NCI-H774 (cell line): ENCODE measurements at regions not wholly inside any gene's neighbourhood (a gene's known extent, or its start where the extent isn't known, plus 50 kb on each side); places are given as distances from the start of the nearest gene placed in this dataset.
"Not testable (repeated sequence)": the region's sequence is repeated elsewhere in the genome, so short reads cannot be mapped to it uniquely, and the experiment has no call there.

Experiments
- DNase-seq: peaks from one replicate; lab custom pipeline; 2025; lab: John Stamatoyannopoulos, UW

- DNase-seq = no peak
Observed at GRCh38 chr20:57826666-57827287, 117.0 kb upstream of the PMEPA1 start.

DNA sequence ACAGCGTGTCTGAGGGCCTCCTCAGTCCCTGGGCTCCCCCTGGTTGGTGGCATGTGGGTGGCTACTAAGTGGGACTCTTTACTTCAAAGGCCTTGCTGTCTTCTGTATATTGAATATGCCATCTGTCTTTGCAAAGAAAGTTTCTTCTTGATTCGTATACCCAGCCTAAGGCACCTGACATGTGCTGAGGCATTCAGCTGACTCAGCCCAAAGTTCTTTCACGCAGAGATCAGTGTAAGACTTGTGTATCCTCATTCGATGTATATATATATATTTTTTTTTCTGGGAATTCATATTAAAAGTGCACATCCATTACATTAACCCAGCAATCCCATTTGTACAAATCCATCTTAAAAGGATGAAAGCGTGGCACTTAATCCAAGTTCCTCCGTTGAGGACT lies 115.1 kb upstream of the PMEPA1 start:
- DNase-seq = no peak

- no peak for DNase-seq
Observed at GRCh38 chr20:57821935-57822334, 112.1 kb upstream of the PMEPA1 start.

DNA sequence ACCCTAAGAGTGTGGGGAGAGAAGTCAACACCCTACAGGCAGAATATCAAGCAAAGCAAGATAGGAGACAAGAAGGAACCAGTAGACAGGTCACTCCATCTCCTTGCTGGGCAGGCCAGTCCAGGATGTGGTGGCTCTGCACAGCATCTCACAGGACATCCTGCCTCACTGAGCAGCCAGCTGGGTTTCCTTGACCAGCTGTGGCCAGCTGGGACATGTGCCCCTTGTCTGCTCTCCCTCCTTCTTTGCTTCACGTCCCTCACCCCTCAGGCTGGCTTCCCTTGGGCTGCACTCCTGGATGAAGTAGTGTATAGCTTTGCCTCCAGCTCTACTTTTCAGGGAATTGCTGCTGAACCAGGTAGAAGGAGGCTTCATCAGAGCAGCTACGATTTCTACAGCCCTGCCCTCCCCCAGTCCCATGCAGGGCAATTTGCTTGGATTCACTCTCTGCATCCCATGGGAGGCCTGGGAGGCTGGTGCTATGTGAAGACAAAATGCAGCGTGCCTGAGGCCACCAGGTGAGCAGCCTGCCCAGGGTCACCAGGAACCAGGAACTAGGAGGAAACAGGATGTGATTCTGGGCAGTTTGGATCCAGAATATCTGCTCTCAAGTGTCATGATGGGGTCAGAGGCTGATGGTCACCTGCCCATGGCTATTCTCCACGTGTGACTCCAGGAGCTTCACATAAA lies 110.0 kb upstream of the PMEPA1 start:
- DNase-seq = no peak

DNA sequence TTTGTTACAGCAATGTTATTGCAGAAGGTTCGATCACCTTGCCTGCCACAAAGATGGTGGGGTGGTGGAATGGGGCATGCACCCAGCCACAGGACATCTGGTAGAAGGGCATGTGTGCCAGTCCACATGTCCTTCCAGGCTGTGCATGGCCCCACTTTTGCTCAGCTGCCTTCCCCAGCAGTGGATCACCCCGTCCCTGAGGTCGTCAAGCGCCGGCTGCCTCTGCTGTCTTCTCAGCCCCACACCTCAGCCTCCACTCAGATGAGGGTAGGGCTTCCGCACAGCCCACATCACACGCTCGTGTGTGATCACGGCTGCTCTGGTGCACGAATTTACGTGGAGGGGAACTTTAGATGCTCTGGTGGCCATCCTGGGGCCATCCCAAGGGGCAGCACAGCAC lies 109.5 kb upstream of the PMEPA1 start:
- no peak for DNase-seq

GRCh38 chr20:57818418-57819181 lies 108.8 kb upstream of the PMEPA1 start:
- DNase-seq = no peak

DNA sequence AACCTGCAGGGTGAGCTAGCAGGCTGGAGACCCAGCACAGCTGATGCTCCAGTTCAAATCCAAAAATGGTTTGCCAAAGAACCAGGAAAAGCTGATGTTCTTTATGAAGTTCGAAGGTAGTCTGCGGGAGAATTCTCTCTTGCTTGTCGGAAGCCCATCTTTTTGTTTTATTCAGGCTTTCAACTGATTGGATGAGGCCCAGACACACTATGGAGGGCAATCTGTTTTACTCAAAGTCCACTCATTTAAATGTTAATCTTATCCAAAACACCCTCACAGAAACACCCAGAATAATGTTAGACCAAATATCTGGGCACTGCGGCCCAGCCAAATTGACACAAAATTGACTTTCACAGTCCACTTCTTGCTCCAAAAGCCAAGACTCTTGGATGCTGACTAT lies 105.6 kb upstream of the PMEPA1 start:
- DNase-seq = no peak

DNA sequence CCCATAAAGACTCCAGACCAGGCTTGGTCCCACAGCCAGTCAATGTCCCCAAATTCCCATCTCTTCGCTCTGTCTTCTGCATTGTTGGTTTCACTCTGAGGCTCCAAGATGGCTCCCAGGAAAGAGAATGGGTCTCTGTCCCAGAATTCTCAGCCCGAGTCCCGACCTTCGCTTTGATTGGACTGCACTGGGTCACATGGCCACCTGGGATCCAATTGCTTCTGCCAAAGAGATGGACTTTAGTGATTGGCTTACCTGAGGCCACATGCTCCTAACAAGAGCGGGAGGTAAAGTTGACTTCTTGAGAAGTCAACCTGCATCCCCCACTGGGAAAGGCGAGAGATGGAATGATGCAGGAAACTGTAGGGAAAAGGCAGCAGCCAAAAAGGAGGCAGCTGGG lies 104.7 kb upstream of the PMEPA1 start:
- no peak for DNase-seq

DNA sequence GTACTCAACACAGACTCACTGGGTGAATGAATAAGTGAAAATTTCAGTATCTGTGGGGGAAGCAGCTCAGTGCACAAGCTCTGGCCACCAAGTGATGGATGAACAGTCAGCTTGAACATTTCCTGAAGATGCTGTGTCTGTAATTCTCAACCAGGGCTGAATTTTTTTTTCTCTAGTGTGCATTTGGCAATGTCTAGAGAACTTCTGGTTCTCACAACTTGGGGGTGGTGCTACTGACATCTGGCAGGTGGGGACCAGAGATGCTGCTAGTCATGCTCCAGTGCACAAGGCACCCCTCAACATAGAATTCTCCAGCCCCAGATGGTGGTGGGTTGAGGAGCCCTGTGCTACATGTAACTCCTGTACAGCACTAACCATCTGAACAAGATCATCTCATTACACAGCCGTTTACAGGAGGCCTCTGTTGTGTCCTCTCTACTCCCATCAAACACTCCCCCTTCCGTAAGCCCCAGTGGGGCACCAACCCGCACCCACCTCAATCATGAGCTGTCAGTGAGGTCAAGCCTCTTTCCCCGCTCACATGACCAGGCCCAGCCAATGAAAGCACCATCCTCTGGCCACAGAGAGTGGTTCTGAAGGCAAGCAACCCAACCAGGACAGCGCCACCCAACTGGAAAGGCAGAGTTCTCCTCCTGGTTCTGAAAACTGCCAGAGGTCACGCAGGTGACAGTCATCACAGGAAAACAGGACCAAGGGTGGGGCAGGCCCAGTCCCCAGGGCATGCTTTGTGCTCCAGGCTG lies 103.9 kb upstream of the PMEPA1 start:
- DNase-seq = no peak

DNA sequence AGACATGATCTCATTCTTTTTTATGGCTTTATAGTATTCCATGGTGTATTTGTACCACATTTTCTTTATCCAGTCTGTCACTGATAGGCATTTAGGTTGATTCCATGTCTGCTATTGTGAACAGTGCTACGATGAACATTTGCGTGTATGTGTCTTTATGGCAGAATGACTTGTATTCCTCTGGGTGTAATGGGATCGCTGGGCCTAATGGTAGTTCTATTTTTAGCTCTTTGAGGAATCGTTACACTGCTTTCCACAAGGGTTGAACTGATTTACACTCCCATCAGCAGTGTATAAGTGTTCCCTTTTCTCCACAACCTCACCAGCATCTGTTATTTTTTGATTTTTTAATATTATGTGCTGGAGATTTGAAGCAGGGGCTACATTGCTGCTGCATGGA lies 102.8 kb upstream of the PMEPA1 start:
- not testable (repeated sequence) for DNase-seq

DNA sequence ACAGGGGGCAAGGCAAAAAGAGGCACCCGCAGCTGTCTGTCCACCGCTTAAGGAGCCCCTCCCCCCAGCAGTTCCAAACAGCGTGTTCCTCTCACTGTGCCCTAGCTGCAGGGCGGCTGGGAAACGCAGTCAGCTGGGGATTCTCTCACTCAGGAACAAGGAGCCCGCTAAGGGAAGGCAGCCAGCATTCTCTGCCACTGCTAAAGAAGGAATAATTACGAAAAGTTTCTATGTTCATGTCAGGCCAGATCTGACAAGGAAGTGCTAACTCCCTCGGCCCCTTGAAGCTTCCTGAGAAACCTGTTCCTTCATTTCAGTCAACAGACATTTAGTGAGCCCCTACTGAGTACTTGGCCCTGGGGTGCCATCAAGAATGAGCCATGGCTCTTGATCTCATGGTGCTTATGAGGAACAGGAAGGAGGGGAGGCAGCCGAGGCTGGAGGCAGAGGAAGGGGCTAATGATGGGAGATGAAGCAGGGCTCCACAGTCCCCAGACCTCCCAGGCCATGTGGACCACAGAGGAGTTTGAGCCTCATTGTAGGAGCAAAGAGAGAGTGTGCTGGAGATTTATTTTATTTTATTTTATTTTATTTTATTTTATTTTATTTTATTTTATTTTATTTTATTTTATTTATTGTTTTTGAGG lies 101.7 kb upstream of the PMEPA1 start:
- DNase-seq = no peak

DNA sequence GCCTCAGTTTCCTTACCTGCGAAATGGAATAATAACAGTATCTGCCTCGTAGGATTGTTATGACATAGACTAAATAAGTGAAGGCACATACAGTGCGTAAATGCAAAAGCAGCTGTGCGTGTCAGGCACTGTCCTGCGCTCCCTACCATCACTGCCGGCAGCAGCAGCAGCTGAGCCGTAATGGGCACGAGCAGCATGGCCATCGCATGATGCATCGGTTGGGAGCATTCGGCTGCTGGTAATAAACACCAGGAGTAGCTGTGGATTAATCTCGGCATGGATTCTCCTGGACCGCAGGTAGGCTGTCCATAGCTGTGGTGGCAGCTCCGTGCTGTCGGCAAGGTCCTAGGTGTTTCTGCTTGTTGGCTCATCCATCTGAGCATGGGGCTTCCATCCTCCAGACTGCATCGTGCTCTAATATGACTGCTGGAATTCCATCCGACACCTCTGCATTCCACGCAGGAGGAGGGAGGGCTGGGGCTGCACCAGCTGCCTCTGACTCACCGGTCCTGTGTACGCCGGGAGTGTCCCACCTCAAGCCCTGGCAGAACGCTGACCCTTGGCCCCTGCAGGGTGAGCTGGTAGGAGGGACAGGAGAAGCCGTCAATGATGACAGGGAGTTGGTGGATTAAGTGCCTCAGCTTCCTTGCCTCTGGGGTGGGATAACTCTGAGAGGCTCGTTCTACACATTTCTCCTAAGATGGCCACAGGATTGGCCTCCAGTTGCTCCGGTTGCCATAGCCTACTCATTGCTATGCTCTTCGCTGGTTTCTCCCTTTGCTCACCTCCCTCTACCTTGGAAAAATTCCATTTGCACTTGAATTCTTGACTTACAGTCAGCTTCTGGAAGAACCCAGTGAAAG lies 100.9 kb upstream of the PMEPA1 start:
- no peak for DNase-seq

DNA sequence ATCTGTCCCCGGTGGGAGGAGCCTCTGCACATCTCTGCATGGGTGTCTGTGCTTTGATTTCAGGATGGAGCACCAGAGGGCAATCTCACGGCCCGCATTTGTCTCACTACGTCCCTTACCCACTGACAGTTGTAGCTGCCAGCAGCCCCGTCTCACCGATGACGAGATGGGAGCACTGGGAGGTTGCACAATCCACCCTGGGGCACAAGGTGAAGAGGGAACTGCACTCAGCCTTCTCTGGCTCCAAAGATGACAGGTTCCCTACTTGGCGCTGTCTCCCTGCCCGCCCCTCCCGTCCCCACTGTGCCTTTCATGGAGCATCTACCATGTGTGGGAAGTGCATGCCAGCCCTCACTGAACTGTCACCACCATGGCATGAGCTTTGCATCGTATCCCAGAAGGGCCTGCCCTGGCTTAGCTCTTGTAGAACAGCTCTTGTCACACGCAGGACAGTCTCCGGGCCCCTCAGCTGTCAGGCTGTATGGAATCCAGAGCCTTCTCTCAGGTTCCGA lies 99.9 kb upstream of the PMEPA1 start:
- no peak for DNase-seq

- DNase-seq = no peak
Observed at GRCh38 chr20:57809149-57809548, 99.3 kb upstream of the PMEPA1 start.

DNA sequence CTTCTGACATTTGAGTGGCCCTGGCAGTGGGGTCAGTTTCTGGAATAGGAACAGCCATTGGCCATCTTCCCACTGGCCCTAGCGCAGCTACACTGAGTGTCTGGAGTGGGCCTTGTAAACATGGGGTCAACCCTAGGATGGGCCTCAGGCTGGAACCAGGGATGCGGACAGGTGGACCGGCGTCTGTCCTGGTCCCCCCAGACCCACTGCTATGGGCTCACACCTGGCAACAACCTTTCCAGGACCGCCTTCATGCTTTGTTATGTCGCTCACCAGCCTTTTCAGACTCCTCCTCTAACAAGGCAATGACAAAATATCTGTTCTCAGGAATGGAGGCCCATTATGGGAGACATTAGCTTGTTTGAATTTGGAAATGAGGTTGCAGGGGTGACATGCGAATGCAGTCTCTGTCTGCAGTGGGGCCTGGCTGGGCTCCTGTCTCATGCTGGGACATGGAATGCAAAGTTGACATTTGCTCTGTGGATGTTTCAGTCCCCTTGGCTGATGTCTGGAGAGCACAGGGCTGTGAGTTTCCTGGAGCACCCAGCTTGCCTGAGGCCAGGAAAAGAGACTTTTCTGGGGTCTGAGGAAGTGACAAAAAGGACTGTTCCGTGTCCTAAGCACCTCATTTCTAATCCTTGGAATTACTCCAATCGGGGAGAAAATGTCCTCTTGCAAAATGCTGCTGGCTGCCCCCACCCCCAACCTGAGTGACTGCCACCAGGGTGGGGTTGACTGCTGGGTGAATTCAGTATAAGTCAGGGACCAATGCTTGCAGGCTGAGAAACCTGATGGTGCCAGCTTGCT lies 98.7 kb upstream of the PMEPA1 start:
- no peak for DNase-seq

DNA sequence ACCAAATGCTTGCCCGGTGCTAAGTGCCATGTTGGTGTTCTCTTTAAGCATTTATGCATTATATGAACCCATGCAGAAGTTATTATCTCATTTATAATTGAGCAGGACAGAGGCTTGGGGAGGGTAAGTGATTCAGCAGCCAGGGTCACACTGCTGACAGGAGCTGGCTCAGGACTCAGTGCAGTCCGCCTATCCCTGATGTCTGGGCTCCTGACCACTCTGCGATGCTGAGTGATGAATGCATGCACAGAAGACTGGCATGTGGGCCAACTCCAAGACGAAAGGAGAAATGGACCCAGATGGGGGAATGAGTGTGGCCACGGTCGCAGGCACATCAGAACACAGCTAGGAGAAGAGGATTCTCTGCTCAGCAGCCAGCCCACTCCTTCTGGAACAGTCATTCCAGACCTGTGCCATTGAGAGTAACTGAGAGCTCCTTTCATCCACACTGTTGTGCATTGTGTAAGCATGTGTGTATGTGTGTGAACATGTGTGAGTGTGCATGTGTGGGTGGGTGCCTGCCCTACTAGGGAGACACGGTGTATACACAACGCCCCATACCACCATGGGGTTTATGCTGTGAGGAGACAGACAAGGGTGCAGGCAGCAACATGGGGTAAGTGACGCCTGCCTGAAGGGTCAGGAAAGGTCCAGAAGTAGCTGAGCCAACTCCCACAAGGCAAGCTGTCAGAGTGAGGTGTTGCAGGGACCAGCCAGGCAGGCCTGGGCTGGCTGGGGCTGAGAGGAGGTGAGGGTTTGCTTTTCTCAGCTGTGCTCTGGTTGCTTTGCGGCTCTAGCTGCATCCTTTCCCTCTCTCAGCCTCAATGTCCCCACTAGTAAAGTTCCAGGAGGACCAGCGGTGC lies 97.8 kb upstream of the PMEPA1 start:
- DNase-seq = no peak

DNA sequence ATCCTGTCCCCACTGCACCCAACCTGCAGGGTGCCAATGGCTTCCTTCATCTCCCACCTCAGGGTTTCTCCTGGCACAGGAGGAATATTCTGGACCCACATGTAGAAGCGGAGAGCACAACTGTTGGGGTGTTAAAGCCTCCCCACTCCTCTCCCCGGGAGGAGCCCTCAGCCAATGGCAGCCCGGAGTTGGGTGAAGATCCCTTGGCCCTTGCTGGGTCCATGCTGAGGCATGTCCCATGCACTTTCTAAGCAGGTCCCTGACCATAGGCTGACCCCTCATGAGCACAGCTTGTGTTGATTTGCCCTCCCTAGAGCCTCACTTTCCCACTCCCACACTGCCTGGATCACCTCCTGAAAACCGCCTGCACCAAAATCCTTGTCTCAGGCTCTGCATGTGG lies 97.2 kb upstream of the PMEPA1 start:
- no peak for DNase-seq

GRCh38 chr20:57806476-57806875 lies 96.7 kb upstream of the PMEPA1 start:
- no peak for DNase-seq

DNA sequence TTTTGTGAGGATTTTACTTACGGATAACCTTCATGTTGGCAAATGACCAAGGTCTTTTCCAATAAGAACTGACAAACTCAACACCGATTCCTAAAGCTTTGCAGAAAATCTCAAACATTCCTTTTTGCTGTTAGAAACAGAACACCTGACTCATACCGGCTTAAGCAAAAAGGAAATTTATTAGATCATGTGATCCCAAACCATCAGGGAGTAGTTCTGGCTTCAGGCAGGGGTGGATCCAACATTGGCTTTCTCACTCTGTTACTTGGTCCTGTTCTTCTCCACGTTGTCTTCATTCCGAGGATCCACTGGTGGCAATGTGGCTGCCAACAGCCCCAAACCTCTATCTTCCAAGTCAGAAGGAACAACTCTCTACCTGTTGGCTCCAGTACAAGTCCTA lies 95.9 kb upstream of the PMEPA1 start:
- no peak for DNase-seq
